ENCODE measurements at regions not wholly inside any gene's neighbourhood (a gene's known extent, or its start where the extent isn't known, plus 50 kb on each side); places are given as distances from the start of the nearest gene placed in this dataset.
"Not testable (repeated sequence)": the region's sequence is repeated elsewhere in the genome, so short reads cannot be mapped to it uniquely, and the experiment has no call there.

- not testable (repeated sequence) for DNase-seq (ENCODE audit: low read depth in 3 of 3)
These were observed 65.7 kb upstream of the DCD start for GRCh38 chr12:54713876-54714275.

- no peak for DNase-seq (ENCODE audit: low read depth in 3 of 3)
These were observed 63.5 kb upstream of the DCD start for GRCh38 chr12:54711669-54712068.

GRCh38 chr12:54708826-54709225, 60.7 kb upstream of the DCD start:
- DNase-seq (ENCODE audit: low read depth in 3 of 3): no peak

- DNase-seq (ENCODE audit: low read depth in 3 of 3): no peak
These were observed 56.0 kb upstream of the DCD start for GRCh38 chr12:54704202-54704601.

GRCh38 chr12:54701940-54702592, 53.9 kb upstream of the DCD start:
- peak in 1 of 3 experiments; percentile 5 for DNase-seq (ENCODE audit: low read depth in 3 of 3)

- DNase-seq (ENCODE audit: low read depth in 3 of 3): no peak
These were observed 52.7 kb upstream of the DCD start for GRCh38 chr12:54700849-54701248.

- DNase-seq (ENCODE audit: low read depth in 3 of 3): no peak
These were observed 52.1 kb upstream of the DCD start for GRCh38 chr12:54700301-54700700.
